ENCODE measurements at regions not wholly inside any gene's neighbourhood (a gene's known extent, or its start where the extent isn't known, plus 50 kb on each side); places are given as distances from the start of the nearest gene placed in this dataset.

GRCh38 chr7:25947669-25948516 lies 204.1 kb upstream of the NFE2L3 start:
- DNase-seq = no peak

DNA sequence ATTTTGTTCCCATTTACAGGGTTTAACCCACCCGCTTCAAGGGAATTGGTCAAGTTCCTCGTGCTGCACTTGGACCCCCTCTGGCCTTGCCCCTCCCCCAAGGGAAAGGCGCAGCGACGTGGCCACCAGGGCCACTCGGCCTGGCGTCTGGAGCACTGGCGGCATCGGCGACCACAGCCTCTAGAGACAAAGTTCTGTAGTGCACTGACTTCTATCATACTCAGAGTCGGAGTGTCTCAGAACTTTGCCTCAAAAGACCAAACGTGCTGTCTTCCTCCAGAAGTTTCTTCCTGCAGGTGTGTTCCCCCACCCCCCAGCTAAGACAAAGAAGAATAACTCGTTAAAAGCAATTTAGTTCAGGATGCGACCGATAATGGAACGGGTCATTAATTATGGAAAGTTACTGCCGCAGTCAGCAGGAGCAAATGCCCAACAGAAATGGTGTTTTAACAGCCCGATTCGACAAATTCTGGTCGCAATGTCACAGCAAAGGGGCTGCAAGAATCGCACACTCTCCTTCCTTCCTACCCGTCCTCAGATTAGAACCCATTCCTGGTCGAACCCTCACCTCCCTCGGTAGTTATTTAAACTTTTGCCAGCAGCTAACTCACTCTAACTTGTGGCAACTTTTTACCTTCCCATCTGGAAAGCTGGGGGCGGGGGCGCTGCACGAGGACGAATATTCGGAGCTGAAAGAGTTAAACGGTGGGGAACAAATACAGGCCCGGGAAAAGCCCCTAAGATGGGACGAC lies 202.1 kb upstream of the NFE2L3 start:
- no peak for DNase-seq

- DNase-seq = peak; percentile 92
These were observed 201.2 kb upstream of the NFE2L3 start for GRCh38 chr7:25950488-25951413.

DNA sequence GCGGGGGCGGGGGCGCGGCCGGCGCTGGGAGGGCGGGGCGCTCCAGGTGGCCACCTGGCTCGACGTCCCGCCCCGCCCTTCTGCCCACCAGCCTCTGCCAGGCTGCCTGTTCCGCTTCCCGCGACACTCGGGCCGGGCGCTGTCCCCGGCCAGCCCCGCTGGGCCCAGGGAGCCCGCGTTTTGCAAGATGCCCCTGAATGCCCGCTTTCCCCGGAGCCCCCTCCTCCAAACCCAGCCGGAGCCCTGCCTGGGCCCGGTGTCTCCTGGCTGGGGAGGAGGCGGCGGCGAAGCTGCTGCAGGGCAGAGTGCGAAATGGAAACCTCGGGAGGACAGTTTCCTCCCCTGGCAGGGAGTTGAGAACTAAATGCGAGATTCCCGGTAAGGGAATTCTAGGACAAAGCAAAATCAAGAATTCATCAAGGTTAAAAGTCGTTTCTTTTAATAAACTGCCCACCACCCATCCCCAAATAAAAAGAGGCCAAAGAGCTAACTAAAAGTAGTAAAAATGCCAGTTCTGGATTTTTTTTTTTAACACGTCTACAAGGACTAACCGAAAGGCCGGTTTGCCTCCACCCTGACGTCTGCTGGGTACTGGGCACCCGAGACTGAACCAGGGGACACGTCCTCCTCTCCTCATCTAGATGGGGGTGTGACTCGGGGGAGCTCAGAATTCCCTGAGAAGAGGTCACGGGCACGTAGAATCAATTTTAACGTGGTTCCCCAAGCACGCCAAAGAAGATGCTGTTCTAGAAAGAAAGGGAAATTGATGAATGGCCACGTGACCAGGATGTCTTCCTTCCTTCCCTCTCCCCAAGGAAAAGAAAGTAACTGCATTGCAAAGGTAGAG lies 200.4 kb upstream of the NFE2L3 start:
- DNase-seq = no peak

DNA sequence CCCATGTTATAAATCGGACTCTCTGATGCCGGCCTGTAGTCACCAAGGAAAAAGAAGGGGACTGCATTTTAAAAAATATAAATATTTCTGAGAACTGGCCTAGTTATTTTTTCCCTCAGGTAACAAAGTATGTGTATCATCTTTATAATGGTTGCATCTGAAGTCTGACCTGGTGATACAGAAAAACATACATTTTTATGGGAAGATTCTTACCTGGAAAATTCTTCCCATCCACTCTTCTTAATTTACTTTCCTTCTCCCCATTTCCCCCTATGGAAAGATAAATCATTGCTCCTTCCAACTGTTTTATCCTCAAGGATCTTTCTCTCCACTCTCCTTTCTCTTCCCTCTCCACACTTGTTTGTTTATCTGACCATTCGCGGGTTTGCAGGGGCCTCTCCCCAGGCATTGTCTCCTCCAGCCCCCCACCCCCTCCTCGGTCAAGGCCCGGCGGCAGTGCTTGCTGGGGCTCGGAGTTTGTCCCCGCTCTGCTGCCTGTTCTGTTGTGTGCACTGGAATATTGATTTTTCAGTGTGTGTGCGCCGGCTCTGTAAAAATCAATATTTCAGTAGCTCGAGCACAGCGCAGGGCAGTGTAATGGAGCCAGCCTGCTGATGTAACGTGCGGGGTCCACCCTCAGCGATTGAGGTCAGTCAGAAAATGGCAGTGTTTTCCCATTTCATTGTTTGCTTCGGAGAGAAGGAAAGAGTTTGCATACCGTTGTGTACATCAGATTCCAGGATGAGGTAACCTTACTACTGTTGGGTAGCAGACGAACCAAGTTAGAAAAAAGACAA lies 199.5 kb upstream of the NFE2L3 start:
- DNase-seq = no peak

DNA sequence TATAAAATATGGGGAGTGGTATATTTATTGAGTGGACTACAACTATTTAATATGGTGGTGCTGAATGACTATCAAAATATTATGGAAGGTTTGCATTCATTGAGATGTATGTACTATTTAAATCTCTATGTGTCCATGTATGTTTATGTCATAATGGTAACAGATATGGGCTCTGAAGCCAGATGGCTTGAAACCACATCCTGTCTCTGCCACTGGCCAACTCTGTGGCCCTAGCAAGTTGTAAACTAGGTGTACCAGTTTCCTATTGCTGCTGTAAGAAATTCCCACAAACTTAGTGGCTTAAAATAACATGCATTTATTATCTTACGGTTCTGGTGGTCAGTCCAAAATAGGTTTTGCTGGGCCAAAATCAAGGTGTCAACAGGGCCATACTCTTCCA lies 198.1 kb upstream of the NFE2L3 start:
- DNase-seq = no peak

- no peak for DNase-seq
These were observed 197.6 kb upstream of the NFE2L3 start for GRCh38 chr7:25954395-25954794.

DNA sequence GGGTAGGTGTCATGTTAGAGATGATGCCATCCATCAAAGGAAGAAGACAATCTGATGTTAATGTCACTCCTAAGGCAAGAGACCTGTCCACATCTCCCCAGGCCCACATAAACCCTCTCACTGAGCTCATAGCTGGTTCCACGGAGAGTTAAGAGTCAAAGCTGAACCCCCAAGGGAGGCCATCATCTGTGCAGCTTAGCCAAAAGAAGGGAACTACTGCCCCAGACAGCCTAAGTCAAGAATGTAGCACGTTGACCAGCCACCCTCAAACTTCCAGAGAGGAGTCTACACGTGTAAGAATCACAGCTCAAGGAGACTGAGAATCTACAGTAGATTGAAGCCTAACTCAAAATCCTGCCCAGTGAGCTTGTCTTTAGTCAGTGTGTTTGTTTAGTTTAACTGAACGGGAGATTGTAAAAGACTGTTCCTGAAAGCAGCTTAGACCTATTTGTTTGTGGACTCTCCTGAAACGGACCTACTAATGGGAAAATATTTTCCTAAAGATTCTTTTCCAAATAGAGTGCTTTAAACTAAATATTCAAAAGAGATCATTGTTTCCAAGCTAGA lies 192.7 kb upstream of the NFE2L3 start:
- no peak for DNase-seq

GRCh38 chr7:25963733-25964132 lies 188.3 kb upstream of the NFE2L3 start:
- no peak for DNase-seq

DNA sequence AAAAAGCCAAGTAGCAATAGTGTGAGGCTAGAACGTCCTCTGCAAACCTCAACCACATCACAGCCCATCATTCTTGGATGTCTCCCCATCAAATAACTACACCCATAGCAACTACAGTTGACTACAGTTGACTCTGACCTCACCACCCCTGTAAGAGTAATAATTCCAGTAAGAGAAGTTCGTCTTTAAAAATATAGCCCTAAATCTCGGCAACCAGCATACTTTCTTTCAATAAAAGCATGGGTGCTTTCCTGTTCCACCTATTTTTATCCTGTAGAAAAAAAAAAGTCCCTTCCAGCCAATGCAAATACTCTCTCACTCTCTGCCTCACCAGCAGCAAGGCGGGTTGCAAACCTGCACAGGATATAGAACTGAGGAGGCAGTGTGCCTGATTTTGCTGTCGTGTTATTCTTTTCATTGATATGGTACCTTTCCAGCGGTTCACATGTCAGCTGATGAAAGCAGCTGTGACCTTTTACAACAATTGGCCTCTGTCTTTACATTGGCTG lies 187.5 kb upstream of the NFE2L3 start:
- DNase-seq = no peak

GRCh38 chr7:25965405-25966123 lies 186.4 kb upstream of the NFE2L3 start:
- no peak for DNase-seq

- no peak for DNase-seq
These were observed 185.5 kb upstream of the NFE2L3 start for GRCh38 chr7:25966469-25966868.

- no peak for DNase-seq
These were observed 184.5 kb upstream of the NFE2L3 start for GRCh38 chr7:25967278-25968204.

- no peak for DNase-seq
These were observed 183.6 kb upstream of the NFE2L3 start for GRCh38 chr7:25968205-25968993.

DNA sequence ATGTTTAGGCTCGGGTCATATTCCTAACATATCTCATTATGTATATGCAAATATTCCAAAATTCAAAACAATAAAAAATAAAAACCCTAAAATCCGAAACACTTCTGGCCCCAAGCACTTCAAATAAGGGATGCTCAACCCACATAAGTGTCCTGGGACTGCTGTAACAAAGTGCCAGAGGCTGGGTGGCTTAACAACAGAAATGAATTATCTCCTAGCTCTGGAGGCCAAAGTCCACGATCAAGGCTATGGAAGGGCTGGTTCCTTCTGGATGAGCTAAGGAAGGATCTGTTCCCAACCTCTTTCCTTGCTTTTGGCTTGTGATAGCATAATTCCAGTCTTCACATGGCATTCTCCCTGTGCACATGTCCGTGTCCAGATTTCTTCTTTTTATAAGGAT lies 181.6 kb upstream of the NFE2L3 start:
- no peak for DNase-seq

DNA sequence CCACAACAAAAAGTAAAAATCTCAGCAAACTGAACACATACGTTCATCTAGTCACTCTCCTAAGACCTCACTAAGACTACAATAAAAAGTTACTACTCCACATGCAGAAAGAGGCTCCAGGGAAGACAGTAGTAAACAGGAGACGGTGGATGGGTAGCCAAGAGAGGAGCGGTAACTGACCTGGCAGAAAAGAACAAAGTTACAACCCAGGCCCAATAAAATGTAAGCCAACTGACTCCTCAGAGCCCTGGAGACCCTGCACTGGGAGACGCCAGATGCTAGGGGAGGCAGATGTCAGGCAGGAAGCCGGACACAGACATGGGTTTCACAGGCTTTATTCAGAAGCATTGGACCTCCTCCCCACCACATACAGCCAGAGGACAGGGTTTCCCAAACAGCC lies 181.1 kb upstream of the NFE2L3 start:
- DNase-seq = no peak

DNA sequence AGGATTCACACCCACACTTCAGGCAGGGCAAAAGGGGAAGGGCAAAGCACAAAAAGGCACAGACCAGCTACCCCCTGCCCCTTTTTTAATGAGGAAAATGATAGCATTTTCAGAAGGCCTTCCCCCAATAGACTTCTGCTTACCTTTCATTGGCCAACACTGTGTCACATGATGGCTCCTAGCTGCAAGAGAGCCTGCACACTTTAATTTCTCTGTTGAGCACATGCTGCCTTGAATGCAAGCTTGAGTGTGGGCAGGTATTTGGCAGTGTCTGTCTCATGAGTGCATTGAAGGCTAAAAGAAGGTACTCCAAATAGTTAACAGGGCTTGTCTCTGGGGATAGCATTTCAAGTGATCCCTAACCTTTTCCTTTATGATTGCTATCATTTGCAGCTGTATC lies 175.4 kb upstream of the NFE2L3 start:
- DNase-seq = no peak

Measured in renal pelvis (tissue), 1 donor.